ENCODE measurements at regions not wholly inside any gene's neighbourhood (a gene's known extent, or its start where the extent isn't known, plus 50 kb on each side); places are given as distances from the start of the nearest gene placed in this dataset.
"Not testable (repeated sequence)": the region's sequence is repeated elsewhere in the genome, so short reads cannot be mapped to it uniquely, and the experiment has no call there.

GRCh38 chr3:140752499-140752898 is 74.6 kb downstream of the TRIM42 start:
- no peak for DNase-seq (ENCODE audit: low spot score)

DNA sequence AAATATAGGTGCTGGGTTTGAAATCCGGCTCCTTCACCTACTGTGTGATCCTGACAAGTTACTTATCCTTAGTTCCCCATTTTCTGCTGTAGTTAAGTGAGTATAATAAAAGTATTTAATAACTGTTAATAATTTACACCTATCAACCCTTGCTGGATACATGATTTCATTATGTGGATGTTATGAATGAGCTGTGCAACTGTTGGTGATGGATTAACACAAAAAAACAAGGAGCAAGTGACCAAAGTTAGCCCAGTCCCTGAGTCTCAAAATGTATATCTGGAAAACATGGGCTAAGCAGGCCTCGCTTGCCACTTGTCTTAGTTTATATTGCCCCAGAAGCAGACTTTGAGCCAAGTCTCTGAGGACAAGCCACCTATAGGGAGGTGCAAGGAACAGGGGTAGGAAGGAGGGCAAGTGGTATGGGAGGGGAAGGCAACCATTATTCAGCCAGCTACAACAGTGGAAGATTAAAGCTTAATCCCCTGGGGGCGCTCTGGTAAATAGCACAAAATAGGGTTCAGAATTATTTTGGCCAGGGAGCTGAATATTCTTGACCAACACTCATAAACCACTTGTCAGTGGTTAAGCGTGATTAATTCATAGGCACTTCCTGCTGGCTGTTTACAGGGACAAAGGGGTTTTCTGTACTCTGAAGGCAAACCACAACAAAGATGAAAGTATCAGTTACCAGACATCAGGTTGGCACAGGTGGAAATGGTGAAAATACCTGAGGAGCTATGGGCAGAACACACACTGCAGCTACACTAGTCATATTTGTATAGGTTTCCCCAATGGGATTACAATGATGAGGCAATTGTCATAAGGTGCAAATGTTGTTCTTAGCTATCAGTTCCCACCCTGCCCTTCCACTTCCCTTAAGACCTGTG is 76.2 kb downstream of the TRIM42 start:
- DNase-seq (ENCODE audit: low spot score) = no peak

DNA sequence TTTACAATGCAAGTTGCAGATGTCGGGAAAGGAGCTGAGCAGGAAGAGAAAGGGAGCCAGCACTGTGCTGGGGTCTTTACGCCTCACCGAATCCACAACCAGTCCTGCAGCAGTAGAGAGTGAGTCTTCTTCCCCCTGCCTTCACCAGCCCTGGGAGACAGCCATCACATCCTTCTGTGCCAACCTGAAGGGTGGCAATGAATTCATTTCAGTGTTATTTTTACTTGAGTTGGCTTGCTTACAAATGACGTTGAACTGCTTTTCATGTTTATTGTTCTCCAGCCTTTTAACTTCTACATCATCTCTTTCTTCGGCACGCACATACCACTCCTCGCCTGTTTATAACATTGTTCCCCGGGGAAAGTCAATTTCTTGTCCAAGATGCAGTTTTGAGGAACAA is 77.1 kb downstream of the TRIM42 start:
- DNase-seq (ENCODE audit: low spot score) = no peak

DNA sequence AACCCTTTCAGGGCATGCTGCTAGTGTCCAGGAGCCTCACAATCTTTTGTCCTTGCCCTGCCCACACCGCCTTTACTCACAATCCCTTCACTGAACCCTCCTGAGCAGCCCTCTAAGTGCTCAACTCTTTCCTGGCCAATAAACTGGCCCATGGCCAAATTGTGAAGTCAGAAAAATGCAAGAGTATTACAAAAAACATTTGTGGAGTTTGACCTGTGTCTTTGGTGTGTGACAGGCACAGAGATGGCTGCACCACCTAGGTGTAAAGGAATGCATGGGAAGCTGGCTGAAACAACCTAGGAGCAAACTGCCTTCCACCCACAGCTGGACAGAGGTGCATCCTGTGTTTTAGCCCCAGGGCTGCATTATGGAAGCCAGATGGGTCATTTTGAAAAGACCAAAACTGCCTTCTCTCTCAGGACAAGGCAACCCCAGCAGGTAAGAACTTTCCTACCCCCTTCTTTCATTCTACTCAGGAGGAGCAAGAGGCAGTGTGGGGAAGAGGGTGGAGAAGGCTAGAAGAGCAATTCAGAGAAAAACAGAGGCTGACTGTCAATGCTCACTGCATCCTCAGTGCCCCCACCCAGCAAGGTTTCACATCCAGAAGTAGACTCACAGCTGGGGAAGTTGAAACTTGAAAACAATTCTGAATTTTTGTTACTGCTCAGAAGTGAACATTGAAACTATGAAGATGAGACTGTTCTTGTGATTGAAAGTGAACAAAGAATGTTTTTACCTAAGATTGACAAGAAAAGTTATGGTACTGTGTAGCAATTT is 78.6 kb downstream of the TRIM42 start:
- no peak for DNase-seq (ENCODE audit: low spot score)

DNA sequence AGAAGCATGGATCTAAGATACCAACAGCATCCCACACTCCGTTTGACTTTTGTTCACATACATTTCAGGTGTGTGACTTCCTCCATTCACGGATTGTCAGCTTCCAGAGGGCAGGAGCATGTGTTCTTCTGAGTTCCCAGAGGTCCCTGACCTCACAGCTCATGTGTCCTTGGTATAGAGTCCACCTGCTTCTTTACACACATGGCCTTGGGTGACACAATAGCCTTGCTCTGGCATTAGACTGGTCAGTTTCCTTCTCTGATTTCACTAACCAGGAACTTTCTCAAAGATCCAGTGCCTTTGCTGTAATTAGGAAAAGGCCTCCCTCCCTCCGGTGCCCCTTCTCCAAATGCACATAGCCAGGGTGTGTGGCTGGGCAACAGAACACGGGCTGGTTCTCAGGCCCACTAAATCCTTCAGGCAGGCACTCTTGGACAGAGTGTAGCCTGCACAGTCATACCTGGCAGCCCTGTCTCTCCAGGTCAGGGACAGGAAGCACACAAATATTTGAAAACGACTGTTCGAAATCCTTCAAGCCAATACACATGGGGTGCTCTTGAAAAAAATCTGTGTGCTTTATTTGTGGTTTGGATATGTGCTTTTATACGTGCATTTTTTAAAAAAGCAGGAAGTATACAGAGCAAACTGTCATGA is 81.1 kb downstream of the TRIM42 start:
- no peak for DNase-seq (ENCODE audit: low spot score)

DNA sequence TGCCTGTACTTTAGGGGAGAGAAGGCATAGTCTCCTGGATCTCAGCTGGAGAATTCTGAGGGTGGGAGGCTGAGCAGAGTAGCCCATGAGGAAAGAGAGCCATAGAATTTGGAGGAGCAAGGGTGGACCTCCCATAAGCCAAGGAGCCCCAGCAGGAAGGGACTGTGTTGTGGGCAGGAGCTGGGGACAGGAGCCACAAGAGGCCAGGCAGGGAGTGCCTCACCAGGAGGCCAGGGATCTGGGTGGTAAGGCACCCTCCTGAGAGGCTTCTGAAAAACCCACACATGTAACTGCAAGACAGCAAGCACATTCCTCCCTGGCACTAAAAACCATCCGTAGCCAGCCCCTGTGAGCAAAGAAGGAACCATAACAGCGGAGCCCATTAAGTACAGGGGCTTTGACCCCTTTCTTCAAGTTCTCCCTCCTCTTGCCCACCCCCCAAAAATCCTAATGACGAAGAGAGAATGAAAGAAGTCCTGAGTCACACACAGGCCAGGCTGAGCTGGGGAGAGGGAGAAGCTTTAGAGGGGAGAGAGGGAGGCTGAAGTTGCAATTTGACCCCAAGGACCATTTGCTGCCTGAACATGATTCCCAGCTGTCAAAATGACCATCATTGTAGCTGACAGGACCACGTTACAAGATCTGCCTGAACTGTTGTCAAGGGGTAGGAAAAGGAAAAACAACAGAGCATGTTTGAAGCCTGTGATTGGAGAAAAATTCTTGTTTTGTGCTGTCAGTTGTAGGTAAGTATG is 82.6 kb downstream of the TRIM42 start:
- no peak for DNase-seq (ENCODE audit: low spot score)

DNA sequence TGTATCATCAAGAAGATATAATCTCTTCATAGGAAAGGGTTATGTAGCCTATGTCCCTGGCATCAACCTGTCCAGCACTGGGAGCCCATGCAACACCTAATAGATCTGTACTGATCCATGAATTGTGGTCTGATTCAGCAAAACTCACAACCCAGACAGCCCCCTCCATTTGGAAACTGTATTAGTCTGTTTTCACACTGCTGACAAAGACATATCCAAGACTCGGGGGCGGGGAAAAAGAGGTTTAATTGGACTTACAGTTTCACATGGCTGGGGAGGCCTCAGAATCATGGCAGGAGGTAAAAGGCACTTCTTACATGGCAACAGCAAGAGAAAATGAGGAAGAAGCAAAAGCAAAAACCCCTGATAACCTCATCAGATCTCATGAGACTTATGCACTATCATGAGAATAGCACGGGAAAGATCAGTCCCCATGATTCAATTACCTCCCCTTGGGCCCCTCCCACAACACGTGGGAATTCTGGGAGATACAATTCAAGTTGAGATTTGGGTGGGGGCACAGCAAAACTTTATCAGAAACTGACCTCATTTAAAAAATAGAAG is 83.3 kb downstream of the TRIM42 start:
- no peak for DNase-seq (ENCODE audit: low spot score)

GRCh38 chr3:140762746-140763145 is 84.9 kb downstream of the TRIM42 start:
- DNase-seq (ENCODE audit: low spot score) = no peak

GRCh38 chr3:140763532-140763931 is 85.7 kb downstream of the TRIM42 start:
- no peak for DNase-seq (ENCODE audit: low spot score)

- DNase-seq (ENCODE audit: low spot score) = no peak
These were observed 87.4 kb downstream of the TRIM42 start for GRCh38 chr3:140765246-140765645.

- no peak for DNase-seq (ENCODE audit: low spot score)
These were observed 88.6 kb downstream of the TRIM42 start for GRCh38 chr3:140766465-140766864.

DNA sequence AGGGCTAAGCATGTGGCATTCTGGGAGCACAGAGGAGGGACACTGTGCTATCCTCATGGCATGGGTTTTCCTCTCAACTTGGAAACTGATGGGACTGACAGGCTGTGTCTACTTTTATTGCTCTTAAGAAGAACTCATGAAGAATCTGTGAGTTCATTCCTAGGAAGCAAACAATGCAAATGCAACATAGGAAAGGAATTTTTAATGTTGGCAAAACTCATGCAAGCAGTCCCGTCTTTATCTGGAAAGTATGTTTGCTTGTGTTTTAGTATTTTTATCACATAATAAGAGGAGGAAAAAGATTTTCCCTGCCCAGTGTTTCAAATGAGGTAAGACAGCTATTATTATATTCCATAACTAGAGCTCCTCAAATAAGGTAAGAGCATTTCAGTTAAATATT is 89.7 kb downstream of the TRIM42 start:
- no peak for DNase-seq (ENCODE audit: low spot score)

- no peak for DNase-seq (ENCODE audit: low spot score)
These were observed 91.1 kb downstream of the TRIM42 start for GRCh38 chr3:140768941-140769340.

DNA sequence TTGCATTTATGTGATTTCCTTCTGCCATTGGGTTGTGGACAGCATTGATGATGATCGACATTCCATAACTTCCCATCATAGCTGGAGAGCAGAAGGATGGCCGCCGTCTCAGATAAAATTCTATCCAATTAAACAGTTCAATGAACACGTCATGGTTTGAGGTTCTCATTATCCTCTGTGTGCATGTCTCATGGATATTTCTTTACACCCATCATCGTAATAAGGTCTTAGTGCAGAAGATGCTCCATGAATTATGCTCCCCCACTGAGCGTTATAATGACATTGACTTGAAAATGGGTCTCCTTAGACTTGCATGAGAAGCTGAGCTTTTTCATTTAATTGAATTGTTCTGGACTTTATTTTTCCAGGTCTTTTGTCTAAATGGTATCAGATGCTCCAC is 92.1 kb downstream of the TRIM42 start:
- no peak for DNase-seq (ENCODE audit: low spot score)

- DNase-seq (ENCODE audit: low spot score) = no peak
These were observed 93.3 kb downstream of the TRIM42 start for GRCh38 chr3:140770977-140771667.

DNA sequence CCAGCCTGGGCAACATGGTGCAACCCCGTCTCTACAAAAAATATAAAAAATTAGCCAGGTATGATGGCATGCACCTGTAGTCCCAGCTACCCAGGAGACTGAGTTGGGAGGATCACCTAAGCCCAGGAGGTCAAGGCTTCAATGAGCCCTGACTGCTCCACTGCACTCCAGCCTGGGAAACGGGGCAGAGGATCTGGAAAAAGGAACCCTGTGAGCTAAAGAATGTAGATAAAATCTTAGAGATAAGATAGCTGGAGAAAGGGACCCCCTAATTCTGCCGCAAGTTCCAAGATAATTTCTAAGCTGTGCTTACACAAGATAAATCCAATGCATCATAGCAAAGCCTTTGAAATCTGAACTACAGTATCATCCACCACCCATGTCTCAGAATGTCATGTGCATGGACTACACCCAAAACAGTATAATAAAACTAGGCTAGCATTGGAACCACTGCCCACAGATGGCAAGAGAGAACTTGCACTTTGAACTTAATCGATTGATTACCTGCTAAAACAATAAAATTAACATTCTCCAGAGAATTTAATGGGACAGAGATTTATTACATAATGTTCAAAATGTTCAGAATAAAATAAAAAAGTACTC is 99.9 kb downstream of the TRIM42 start:
- DNase-seq (ENCODE audit: low spot score) = no peak

GRCh38 chr3:140791368-140791767 is 113.5 kb downstream of the TRIM42 start:
- no peak for DNase-seq (ENCODE audit: low spot score)

- DNase-seq (ENCODE audit: low spot score) = no peak
These were observed 116.6 kb downstream of the TRIM42 start for GRCh38 chr3:140794507-140794906.

DNA sequence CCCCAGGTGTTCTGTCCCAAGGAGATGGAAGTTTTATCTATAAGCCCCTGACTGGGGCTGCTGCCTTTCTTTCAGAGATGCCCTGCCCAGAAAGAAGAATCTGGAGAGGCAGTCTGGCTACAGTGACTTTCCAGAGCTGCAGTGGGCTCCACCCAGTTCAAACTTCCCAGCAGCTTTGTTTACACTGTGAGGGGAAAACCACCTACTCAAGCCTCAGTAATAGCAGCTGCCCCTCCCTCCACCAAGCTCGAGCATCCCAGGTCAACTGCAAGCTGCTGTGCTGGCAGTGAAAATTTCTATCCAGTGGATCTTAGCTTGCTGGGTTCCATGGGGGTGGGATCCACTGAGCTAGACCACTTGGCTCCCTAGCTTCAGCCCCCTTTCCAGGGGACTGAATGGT is 125.0 kb downstream of the TRIM42 start:
- DNase-seq (ENCODE audit: low spot score) = not testable (repeated sequence)

GRCh38 chr3:140809316-140809715 is 131.5 kb downstream of the TRIM42 start:
- no peak for DNase-seq (ENCODE audit: low spot score)
